Progenitor cell of endocrine pancreas (in vitro differentiated cells): ENCODE measurements at regions not wholly inside any gene's neighbourhood (a gene's known extent, or its start where the extent isn't known, plus 50 kb on each side); places are given as distances from the start of the nearest gene placed in this dataset.

Source experiments
- DNase-seq: peaks from one replicate; pipeline ENCODE4 v3.0.0; 2021; ENCODE audit warnings: low spot score; ENCODE audit not compliant: unreplicated experiment
- H3K27ac Mint-ChIP-seq: 2 replicates; pipeline ENCODE4 v1.8.0; 2021; ENCODE audit warnings: mild to moderate bottlenecking, moderate library complexity, mixed read lengths
- H3K27me3 Mint-ChIP-seq: 2 replicates; pipeline ENCODE4 v1.8.0; 2021; ENCODE audit warnings: mixed read lengths
- H3K36me3 Mint-ChIP-seq: 2 replicates; pipeline ENCODE4 v1.8.0; 2022; ENCODE audit warnings: mixed read lengths; ENCODE audit not compliant: insufficient read depth
- H3K4me1 Mint-ChIP-seq: 2 replicates; pipeline ENCODE4 v1.8.0; 2021; ENCODE audit warnings: low read depth, mixed read lengths
- H3K4me3 Mint-ChIP-seq: 2 replicates; pipeline ENCODE4 v1.8.0; 2021; ENCODE audit warnings: low read depth, mild to moderate bottlenecking, moderate library complexity, mixed read lengths
- H3K9me3 Mint-ChIP-seq: 2 replicates; pipeline ENCODE4 v1.8.0; 2021; ENCODE audit warnings: low read depth, mixed read lengths
- CTCF ChIP-seq: fragments of 200-600 bp; sonication (generic); IDR thresholded peaks from one replicate; pipeline ENCODE4 v1.5.0; 2021; ENCODE audit warnings: antibody characterized with exemption, mild to moderate bottlenecking; ENCODE audit not compliant: unreplicated experiment

DNA sequence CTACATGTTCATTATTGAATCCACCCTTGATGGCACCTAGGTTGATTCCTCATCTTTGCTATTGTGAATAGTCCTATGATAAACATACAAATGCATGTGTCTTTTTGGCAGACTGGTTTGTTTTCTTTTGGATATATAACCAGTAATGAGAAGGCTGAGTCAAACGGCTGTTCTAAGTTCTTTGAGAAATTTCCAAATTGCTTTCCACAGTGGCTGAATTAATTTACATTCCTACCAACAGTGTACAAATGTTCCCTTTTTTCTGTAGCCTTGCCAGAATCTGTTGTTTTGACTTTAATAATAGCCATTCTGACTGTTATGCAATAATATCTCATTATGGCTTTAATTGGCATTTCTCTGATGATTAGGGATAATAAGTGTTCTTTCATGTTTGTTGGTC lies 184.9 kb downstream of the CASP12 start:
- no peaks in the 10 kb centered on the region for H3K36me3 Mint-ChIP-seq

GRCh38 chr11:104705490-104706190 lies 192.6 kb downstream of the CASP12 start:
- H3K27ac Mint-ChIP-seq: no peak overlapping the region
- H3K9me3 Mint-ChIP-seq: no peaks in the 10 kb centered on the region
- H3K4me1 Mint-ChIP-seq: peaks cover 4% of the 10 kb centered on the region
- no peak for DNase-seq
- H3K27me3 Mint-ChIP-seq: no peaks in the 10 kb centered on the region
- no peak overlapping the region for H3K4me3 Mint-ChIP-seq
- no peak for TF ChIP-seq CTCF
- H3K36me3 Mint-ChIP-seq: no peaks in the 10 kb centered on the region

More for the DNA sequence above, 184.9 kb downstream of the CASP12 start:
- Mint-ChIP-seq H3K27me3 (no peaks in the 10 kb centered on the region), H3K4me3 (no peak overlapping the region), H3K4me1 (no peaks in the 10 kb centered on the region), H3K27ac (no peak overlapping the region), H3K9me3 (no peaks in the 10 kb centered on the region)
- DNase-seq: no peak
- TF ChIP-seq CTCF: no peak

DNA sequence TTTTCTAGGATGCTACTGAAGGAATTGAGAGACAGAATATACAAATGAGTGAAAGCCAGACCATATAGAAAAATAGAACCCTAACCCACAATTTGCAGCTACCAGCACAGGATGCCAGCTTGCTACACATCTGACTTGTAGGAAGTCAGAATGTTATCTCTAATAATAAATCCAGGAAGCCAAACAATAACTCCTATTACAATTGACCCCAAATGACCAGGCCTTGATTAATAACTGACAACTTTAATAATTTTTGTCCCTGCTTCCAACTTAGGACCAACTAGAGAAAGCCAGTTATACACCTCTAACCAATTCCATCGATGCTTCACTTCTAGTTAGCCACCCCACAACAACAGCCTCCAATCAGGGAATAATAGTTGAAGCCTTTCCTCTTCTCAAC lies 193.4 kb downstream of the CASP12 start:
- H3K36me3 Mint-ChIP-seq: no peaks in the 10 kb centered on the region
- TF ChIP-seq CTCF: no peak
- peaks cover 6% of the 10 kb centered on the region for H3K4me1 Mint-ChIP-seq
- no peaks in the 10 kb centered on the region for H3K27me3 Mint-ChIP-seq
- H3K27ac Mint-ChIP-seq: no peak overlapping the region
- no peaks in the 10 kb centered on the region for H3K9me3 Mint-ChIP-seq
- no peak overlapping the region for H3K4me3 Mint-ChIP-seq
- DNase-seq: no peak

DNA sequence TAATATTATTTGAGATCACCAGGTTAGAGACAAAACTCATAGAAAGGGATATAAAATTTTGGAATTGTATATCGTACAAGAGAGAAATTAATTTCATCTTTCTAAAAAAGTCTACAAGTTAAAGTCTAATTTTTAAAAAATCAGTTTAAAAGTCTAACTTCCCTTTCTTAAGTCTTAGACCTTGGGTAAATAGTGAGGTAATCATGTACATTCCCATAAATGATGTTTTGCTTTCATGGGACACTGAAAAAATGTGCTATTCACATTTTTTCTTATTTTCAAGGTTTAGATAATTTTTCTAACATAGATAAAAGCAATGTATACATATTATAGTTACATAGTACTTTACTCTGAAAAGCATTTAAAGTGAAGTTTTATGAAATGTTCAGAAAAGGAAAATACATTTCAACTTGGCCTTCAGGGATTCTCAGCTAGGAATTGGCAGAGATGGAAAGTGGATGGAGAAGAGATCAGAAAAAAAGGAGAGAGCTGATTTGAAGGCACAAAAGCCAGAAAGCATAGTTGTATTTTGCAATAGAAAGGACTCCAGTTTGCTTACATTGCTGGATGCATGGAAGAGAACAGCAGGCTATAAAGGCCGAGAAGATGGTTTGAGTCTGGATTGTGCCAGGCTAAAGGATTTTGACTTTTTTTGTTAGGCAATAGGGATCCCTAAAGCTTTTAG lies 194.0 kb downstream of the CASP12 start:
- no peaks in the 10 kb centered on the region for H3K36me3 Mint-ChIP-seq
- no peak for DNase-seq
- H3K4me1 Mint-ChIP-seq: peaks cover 6% of the 10 kb centered on the region
- TF ChIP-seq CTCF: no peak
- H3K27me3 Mint-ChIP-seq: no peaks in the 10 kb centered on the region
- H3K9me3 Mint-ChIP-seq: no peaks in the 10 kb centered on the region
- no peak overlapping the region for H3K27ac Mint-ChIP-seq
- H3K4me3 Mint-ChIP-seq: no peak overlapping the region

DNA sequence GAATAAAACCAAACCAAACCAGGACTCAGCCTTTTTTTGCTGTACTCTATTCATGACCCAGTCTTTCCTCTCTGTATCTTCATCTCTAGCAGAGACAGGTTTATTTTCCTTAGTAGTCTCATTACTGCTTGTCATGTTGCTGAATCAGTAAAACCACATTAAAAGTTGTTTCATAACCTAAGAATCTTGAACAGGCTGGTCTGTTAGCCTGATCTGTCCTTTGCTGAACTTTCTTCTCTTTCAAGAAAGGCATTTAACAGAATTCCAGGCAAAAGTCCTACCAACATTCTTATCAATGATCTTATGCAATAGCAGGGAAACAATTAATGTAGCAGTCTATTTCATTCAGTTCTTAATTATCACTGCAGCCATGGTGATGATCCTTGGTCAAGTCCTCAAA lies 197.7 kb downstream of the CASP12 start:
- Mint-ChIP-seq H3K27ac (no peak overlapping the region), H3K4me1 (peaks cover 6% of the 10 kb centered on the region), H3K4me3 (no peak overlapping the region), H3K9me3 (no peaks in the 10 kb centered on the region), H3K36me3 (no peaks in the 10 kb centered on the region), H3K27me3 (no peaks in the 10 kb centered on the region)
- TF ChIP-seq CTCF: no peak
- DNase-seq: no peak
